MM.1S (cell line): ENCODE measurements at regions not wholly inside any gene's neighbourhood (a gene's known extent, or its start where the extent isn't known, plus 50 kb on each side); places are given as distances from the start of the nearest gene placed in this dataset.

Experiments used
- EZH2 ChIP-seq: fragments of 300-600 bp; sonication (generic); optimal IDR thresholded peaks from 2 replicates; pipeline ENCODE3; 2017; ENCODE audit warnings: low read depth, mild to moderate bottlenecking, antibody characterized with exemption, low read length, mixed read lengths
- TF ChIP-seq, protein P1 (sequence below): fragments of 300-600 bp; sonication (generic); IDR thresholded peaks from 2 replicates; pipeline ENCODE4 v1.5.1; 2016; ENCODE audit warnings: antibody characterized with exemption, low read length, mixed read lengths

DNA sequence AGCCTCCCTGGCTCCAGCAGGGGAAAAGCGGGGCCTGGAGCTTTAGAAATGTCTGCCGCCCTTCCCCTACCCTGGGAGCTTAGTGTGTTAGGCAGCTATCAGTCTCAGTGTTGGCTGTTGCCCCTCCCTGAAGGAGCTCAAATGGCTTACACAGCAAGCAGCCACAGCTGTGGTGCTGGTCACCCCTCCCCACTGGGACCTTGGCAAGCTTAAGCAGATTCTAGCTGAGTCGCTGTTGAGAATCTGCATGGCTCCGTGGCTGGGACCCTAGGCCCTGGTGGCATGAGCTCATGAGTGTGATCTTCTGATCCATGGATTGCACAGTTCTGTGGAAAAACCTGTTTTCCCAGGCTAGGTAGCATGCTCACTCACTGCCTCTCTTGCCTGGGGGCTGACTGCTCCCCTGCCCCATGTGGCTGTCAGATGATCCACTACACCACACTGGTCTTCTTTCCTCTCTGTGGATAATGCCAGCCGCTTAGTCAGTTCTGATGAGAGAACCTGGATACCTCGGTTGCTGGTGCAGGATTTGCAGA lies 714.0 kb downstream of the MAFB start:
- TF ChIP-seq, protein P1, sequence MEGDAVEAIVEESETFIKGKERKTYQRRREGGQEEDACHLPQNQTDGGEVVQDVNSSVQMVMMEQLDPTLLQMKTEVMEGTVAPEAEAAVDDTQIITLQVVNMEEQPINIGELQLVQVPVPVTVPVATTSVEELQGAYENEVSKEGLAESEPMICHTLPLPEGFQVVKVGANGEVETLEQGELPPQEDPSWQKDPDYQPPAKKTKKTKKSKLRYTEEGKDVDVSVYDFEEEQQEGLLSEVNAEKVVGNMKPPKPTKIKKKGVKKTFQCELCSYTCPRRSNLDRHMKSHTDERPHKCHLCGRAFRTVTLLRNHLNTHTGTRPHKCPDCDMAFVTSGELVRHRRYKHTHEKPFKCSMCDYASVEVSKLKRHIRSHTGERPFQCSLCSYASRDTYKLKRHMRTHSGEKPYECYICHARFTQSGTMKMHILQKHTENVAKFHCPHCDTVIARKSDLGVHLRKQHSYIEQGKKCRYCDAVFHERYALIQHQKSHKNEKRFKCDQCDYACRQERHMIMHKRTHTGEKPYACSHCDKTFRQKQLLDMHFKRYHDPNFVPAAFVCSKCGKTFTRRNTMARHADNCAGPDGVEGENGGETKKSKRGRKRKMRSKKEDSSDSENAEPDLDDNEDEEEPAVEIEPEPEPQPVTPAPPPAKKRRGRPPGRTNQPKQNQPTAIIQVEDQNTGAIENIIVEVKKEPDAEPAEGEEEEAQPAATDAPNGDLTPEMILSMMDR: no peak
- no peak for TF ChIP-seq EZH2
